DOHH2 (cell line): ENCODE measurements at regions not wholly inside any gene's neighbourhood (a gene's known extent, or its start where the extent isn't known, plus 50 kb on each side); places are given as distances from the start of the nearest gene placed in this dataset.

Experiments used
- H3F3A ChIP-seq: fragments of 200-600 bp; sonication (generic), shearing (Covaris generic); 2 replicates; pipeline ENCODE4 v1.6.0; 2016; ENCODE audit warnings: antibody characterized with exemption, mild to moderate bottlenecking; ENCODE audit not compliant: control insufficient read depth, insufficient read depth
- H3K27ac ChIP-seq: fragments of 200-600 bp; sonication (generic); 2 replicates; pipeline ENCODE4 v1.5.1; 2014; ENCODE audit warnings: low read depth, mild to moderate bottlenecking, low read length, moderate library complexity
- H3K27me3 ChIP-seq: fragments of 200-600 bp; sonication (generic); 2 replicates; pipeline ENCODE4 v1.6.1; 2014; ENCODE audit warnings: mild to moderate bottlenecking, low read length, mixed read lengths; ENCODE audit not compliant: control insufficient read depth
- H3K36me3 ChIP-seq: fragments of 200-600 bp; sonication (generic); 2 replicates; pipeline ENCODE4 v1.6.1; 2014; ENCODE audit warnings: mild to moderate bottlenecking, low read length, moderate library complexity, mixed read lengths; ENCODE audit not compliant: control insufficient read depth
- H3K4me1 ChIP-seq: fragments of 200-600 bp; sonication (generic); 2 replicates; pipeline ENCODE4 v1.6.1; 2014; ENCODE audit warnings: mild to moderate bottlenecking, low read length, mixed read lengths; ENCODE audit not compliant: control insufficient read depth
- H3K4me2 ChIP-seq: fragments of 200-600 bp; sonication (generic); 2 replicates; pipeline ENCODE4 v1.6.0; 2014; ENCODE audit warnings: mild to moderate bottlenecking, low read length, moderate library complexity
- H3K4me3 ChIP-seq: fragments of 200-600 bp; sonication (generic); 2 replicates; pipeline ENCODE4 v1.5.1; 2014; ENCODE audit warnings: mild to moderate bottlenecking, low read length, mixed read lengths
- H3K79me2 ChIP-seq: fragments of 200-600 bp; sonication (generic); 2 replicates; pipeline ENCODE4 v1.6.1; 2014; ENCODE audit warnings: mild to moderate bottlenecking, low read length, mixed read lengths; ENCODE audit not compliant: control insufficient read depth
- H3K9me2 ChIP-seq: fragments of 200-600 bp; sonication (generic); replicated peaks from 2 replicates; pipeline ENCODE4 v1.6.1; 2014; ENCODE audit warnings: mild to moderate bottlenecking, low read length, mixed read lengths; ENCODE audit not compliant: control insufficient read depth
- H3K9me3 ChIP-seq: fragments of 200-600 bp; sonication (generic); 2 replicates; pipeline ENCODE4 v1.6.1; 2014; ENCODE audit warnings: antibody characterized with exemption, low read length, mixed read lengths; ENCODE audit not compliant: control insufficient read depth, insufficient read depth
- H4K20me1 ChIP-seq: fragments of 200-600 bp; sonication (generic); 2 replicates; pipeline ENCODE4 v1.6.0; 2014; ENCODE audit warnings: low read depth, mild to moderate bottlenecking, antibody characterized with exemption, low read length, moderate library complexity; ENCODE audit not compliant: control insufficient read depth, insufficient read depth
- EZH2phosphoT487 ChIP-seq: fragments of 200-600 bp; sonication (generic); IDR thresholded peaks from 2 replicates; pipeline ENCODE4 v1.6.1; 2017; ENCODE audit warnings: borderline replicate concordance, mild to moderate bottlenecking, antibody characterized with exemption, low read length, moderate library complexity, mixed read lengths
- TF ChIP-seq, protein P1 (sequence below): fragments of 200-600 bp; sonication (generic); IDR thresholded peaks from one replicate; pipeline ENCODE4 v1.5.1; 2014; ENCODE audit warnings: antibody characterized with exemption, mild to moderate bottlenecking, low read depth, low read length; ENCODE audit not compliant: poor library complexity, severe bottlenecking

DNA sequence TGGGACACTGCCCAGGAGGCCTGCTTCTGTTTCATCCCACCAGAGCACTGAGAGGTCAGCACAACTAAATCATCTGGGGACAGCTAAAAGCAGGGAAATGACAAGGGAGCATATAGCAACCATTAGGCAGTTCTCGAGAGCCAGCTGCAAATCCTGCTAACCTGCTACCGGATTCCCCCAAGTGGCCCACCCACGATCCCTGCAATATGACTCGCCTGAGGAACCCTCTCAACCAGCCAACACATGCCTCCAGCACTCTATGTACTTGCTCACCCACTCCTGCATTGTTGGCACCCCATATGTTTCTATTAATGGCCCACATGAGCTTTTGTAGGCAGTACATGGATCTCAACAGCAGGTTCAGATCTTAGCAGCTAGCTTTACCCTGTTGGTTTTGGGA, 326.0 kb downstream of the GABRG2 start:
- Histone ChIP-seq H3F3A (no peaks in the 10 kb centered on the region), H3K4me2 (no peak overlapping the region), H3K4me3 (no peak overlapping the region), H3K9me2 (no peaks in the 10 kb centered on the region), H3K4me1 (no peaks in the 10 kb centered on the region), H3K27me3 (no peaks in the 10 kb centered on the region), H3K36me3 (no peaks in the 10 kb centered on the region), H3K9me3 (no peaks in the 10 kb centered on the region), H3K79me2 (no peaks in the 10 kb centered on the region), H3K27ac (no peak overlapping the region), H4K20me1 (no peaks in the 10 kb centered on the region)
- TF ChIP-seq EZH2phosphoT487: no peak
- TF ChIP-seq, protein P1, sequence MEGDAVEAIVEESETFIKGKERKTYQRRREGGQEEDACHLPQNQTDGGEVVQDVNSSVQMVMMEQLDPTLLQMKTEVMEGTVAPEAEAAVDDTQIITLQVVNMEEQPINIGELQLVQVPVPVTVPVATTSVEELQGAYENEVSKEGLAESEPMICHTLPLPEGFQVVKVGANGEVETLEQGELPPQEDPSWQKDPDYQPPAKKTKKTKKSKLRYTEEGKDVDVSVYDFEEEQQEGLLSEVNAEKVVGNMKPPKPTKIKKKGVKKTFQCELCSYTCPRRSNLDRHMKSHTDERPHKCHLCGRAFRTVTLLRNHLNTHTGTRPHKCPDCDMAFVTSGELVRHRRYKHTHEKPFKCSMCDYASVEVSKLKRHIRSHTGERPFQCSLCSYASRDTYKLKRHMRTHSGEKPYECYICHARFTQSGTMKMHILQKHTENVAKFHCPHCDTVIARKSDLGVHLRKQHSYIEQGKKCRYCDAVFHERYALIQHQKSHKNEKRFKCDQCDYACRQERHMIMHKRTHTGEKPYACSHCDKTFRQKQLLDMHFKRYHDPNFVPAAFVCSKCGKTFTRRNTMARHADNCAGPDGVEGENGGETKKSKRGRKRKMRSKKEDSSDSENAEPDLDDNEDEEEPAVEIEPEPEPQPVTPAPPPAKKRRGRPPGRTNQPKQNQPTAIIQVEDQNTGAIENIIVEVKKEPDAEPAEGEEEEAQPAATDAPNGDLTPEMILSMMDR: no peak

DNA sequence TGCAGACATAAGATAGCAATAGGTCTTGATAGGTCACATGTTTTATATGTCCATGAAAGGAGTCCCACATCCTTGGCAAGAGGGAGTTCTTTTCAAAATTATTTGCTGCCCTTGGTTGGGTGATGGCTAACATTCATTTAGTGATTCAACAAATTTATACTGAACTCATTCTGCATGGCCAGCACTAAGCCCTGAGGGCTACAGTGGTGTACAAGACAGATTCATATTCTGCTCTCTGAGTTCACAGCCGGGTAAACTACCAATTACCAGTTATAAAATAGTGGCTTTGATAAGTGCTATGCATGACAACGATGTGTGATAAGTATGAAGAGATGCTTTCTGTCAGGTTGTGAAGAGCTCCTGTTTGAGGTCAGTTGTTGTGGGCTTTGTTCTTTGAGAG, 340.0 kb downstream of the GABRG2 start:
- H3K27ac ChIP-seq: no peak overlapping the region

DNA sequence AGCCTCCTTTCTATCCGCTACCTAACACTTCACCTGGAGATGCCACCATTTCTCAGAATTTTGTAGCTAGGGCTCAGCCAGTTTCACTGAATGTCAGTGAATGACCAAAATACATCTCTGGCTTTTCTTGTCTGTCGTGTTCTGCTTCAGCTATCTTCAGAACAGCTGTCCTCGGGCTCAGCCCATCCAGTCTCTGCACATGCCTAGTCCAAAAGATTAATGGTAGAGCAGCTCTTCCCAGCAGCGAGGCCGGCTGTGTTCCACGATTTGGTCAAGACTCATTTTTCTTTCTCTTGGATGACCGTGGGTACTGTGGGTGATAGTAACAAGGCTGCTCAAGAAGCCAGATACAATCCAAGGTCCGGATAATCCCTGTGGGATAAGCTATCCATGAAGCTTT, 342.8 kb downstream of the GABRG2 start:
- Histone ChIP-seq H3K4me1 (no peaks in the 10 kb centered on the region), H3K27ac (no peak overlapping the region), H3F3A (no peaks in the 10 kb centered on the region), H3K36me3 (no peaks in the 10 kb centered on the region), H3K4me3 (no peak overlapping the region), H3K79me2 (no peaks in the 10 kb centered on the region), H3K9me3 (no peaks in the 10 kb centered on the region), H3K27me3 (no peaks in the 10 kb centered on the region), H3K9me2 (no peaks in the 10 kb centered on the region), H4K20me1 (no peaks in the 10 kb centered on the region), H3K4me2 (no peak overlapping the region)
- no peak for TF ChIP-seq EZH2phosphoT487
- TF ChIP-seq, protein P1: no peak

More for the DNA sequence above, 340.0 kb downstream of the GABRG2 start:
- no peaks in the 10 kb centered on the region for H3K4me1 ChIP-seq
- no peak overlapping the region for H3K4me3 ChIP-seq
- no peaks in the 10 kb centered on the region for H3F3A ChIP-seq
- H3K9me2 ChIP-seq: no peaks in the 10 kb centered on the region
- no peaks in the 10 kb centered on the region for H3K27me3 ChIP-seq
- H3K36me3 ChIP-seq: no peaks in the 10 kb centered on the region
- H3K9me3 ChIP-seq: no peaks in the 10 kb centered on the region
- no peak for TF ChIP-seq EZH2phosphoT487
- TF ChIP-seq, protein P1: no peak
- no peaks in the 10 kb centered on the region for H3K79me2 ChIP-seq
- H4K20me1 ChIP-seq: no peaks in the 10 kb centered on the region
- no peak overlapping the region for H3K4me2 ChIP-seq

DNA sequence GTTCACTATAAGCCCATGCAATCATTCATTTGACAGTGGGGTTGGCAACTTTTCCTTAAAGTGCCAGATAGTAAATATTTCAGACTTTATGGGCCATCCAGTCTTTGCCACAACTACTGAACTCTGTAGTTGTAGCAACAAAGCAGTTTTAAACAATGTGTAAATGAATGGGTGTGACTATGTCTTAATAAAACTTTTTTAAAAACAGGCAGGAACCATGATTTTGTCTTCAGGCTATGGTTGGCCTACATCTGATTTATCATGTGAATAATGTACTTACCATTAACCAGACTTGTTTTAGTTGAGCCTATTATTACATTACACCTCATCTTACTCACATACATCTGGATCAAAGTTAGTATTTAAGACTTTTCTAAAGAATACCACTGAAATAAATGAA, 361.6 kb downstream of the GABRG2 start:
- H3K4me3 ChIP-seq: no peak overlapping the region
- TF ChIP-seq, protein P1: no peak
- TF ChIP-seq EZH2phosphoT487: no peak
- no peaks in the 10 kb centered on the region for H3K9me2 ChIP-seq
- H3F3A ChIP-seq: no peaks in the 10 kb centered on the region
- no peaks in the 10 kb centered on the region for H3K4me1 ChIP-seq
- no peak overlapping the region for H3K4me2 ChIP-seq
- H3K9me3 ChIP-seq: no peaks in the 10 kb centered on the region
- no peak overlapping the region for H3K27ac ChIP-seq
- no peaks in the 10 kb centered on the region for H4K20me1 ChIP-seq
- H3K36me3 ChIP-seq: no peaks in the 10 kb centered on the region
- no peaks in the 10 kb centered on the region for H3K79me2 ChIP-seq
- no peaks in the 10 kb centered on the region for H3K27me3 ChIP-seq
